ENCODE measurements at regions not wholly inside any gene's neighbourhood (a gene's known extent, or its start where the extent isn't known, plus 50 kb on each side); places are given as distances from the start of the nearest gene placed in this dataset.

GRCh38 chr4:102440498-102440897 is 60.7 kb upstream of the NFKB1 start:
- no peak overlapping the region for H2AFZ ChIP-seq (ENCODE audit: low read depth, low read length)
- no peak overlapping the region for H3K27ac ChIP-seq (ENCODE audit: low read length)
- H3K79me2 ChIP-seq (replicated peaks; ENCODE audit: insufficient read depth, low read length): no peaks in the 10 kb centered on the region
- H3K9me3 ChIP-seq (ENCODE audit: low read length): no peaks in the 10 kb centered on the region
- H3K36me3 ChIP-seq (ENCODE audit: insufficient read depth, low read length): no peaks in the 10 kb centered on the region
- H3K9me2 ChIP-seq (ENCODE audit: insufficient read depth, low read length): no peaks in the 10 kb centered on the region
- H3F3A ChIP-seq (ENCODE audit: insufficient read depth, low read length, poor library complexity, severe bottlenecking): no peaks in the 10 kb centered on the region
- no peak overlapping the region for H3K4me3 ChIP-seq (ENCODE audit: low read length)
- no peaks in the 10 kb centered on the region for H4K20me1 ChIP-seq (ENCODE audit: insufficient read depth)
- H3K27me3 ChIP-seq (ENCODE audit: insufficient read depth, low read depth, low read length): no peaks in the 10 kb centered on the region
- no peak overlapping the region for H3K4me2 ChIP-seq (ENCODE audit: low read length)
- no peak overlapping the region for H3K9ac ChIP-seq (ENCODE audit: low read length)
- TF ChIP-seq REST (IDR thresholded peaks at IDR 0.05; ENCODE audit: borderline replicate concordance) (no peak), EZH2 (IDR thresholded peaks at IDR 0.05; ENCODE audit: borderline replicate concordance, insufficient read depth, low read length, poor library complexity, severe bottlenecking) (no peak), EP300 (conservative IDR thresholded peaks at IDR 0.05; ENCODE audit: poor library complexity, severe bottlenecking) (no peak), POLR2AphosphoS5 (IDR thresholded peaks at IDR 0.05) (no peak), MXI1 (conservative IDR thresholded peaks at IDR 0.05; ENCODE audit: poor library complexity, severe bottlenecking) (no peak), CTCF (IDR thresholded peaks at IDR 0.05; ENCODE audit: poor library complexity, severe bottlenecking) (no peak), TAF1 (IDR thresholded peaks at IDR 0.05; ENCODE audit: low read depth) (no peak), RAD21 (conservative IDR thresholded peaks at IDR 0.05) (no peak), SMC3 (conservative IDR thresholded peaks at IDR 0.05; ENCODE audit: poor library complexity) (no peak)

GRCh38 chr4:102441978-102442911 is 58.9 kb upstream of the NFKB1 start:
- no peaks in the 10 kb centered on the region for H3K79me2 ChIP-seq (replicated peaks; ENCODE audit: insufficient read depth, low read length)
- H3K9me2 ChIP-seq (ENCODE audit: insufficient read depth, low read length): no peaks in the 10 kb centered on the region
- no peak overlapping the region for H2AFZ ChIP-seq (ENCODE audit: low read depth, low read length)
- no peak overlapping the region for H3K4me3 ChIP-seq (ENCODE audit: low read length)
- H3K9ac ChIP-seq (ENCODE audit: low read length): no peak overlapping the region
- no peak for TF ChIP-seq SMC3 (conservative IDR thresholded peaks at IDR 0.05; ENCODE audit: poor library complexity)
- TF ChIP-seq POLR2AphosphoS5 (IDR thresholded peaks at IDR 0.05): no peak
- no peak for TF ChIP-seq EP300 (conservative IDR thresholded peaks at IDR 0.05; ENCODE audit: poor library complexity, severe bottlenecking)
- TF ChIP-seq TAF1 (IDR thresholded peaks at IDR 0.05; ENCODE audit: low read depth): no peak
- TF ChIP-seq RAD21 (conservative IDR thresholded peaks at IDR 0.05): no peak
- TF ChIP-seq REST (IDR thresholded peaks at IDR 0.05; ENCODE audit: borderline replicate concordance): no peak
- TF ChIP-seq CTCF (IDR thresholded peaks at IDR 0.05; ENCODE audit: poor library complexity, severe bottlenecking): no peak
- TF ChIP-seq MXI1 (conservative IDR thresholded peaks at IDR 0.05; ENCODE audit: poor library complexity, severe bottlenecking): no peak
- TF ChIP-seq EZH2 (IDR thresholded peaks at IDR 0.05; ENCODE audit: borderline replicate concordance, insufficient read depth, low read length, poor library complexity, severe bottlenecking): no peak
- no peaks in the 10 kb centered on the region for H3K9me3 ChIP-seq (ENCODE audit: low read length)
- no peak overlapping the region for H3K4me2 ChIP-seq (ENCODE audit: low read length)
- no peak overlapping the region for H3K27ac ChIP-seq (ENCODE audit: low read length)
- H3K36me3 ChIP-seq (ENCODE audit: insufficient read depth, low read length): no peaks in the 10 kb centered on the region
- no peaks in the 10 kb centered on the region for H4K20me1 ChIP-seq (ENCODE audit: insufficient read depth)
- H3F3A ChIP-seq (ENCODE audit: insufficient read depth, low read length, poor library complexity, severe bottlenecking): no peaks in the 10 kb centered on the region
- H3K27me3 ChIP-seq (ENCODE audit: insufficient read depth, low read depth, low read length): no peaks in the 10 kb centered on the region

All from neural cell (in vitro differentiated cells).